Testis (tissue), 2 donors: ENCODE measurements at regions not wholly inside any gene's neighbourhood (a gene's known extent, or its start where the extent isn't known, plus 50 kb on each side); places are given as distances from the start of the nearest gene placed in this dataset.

ENCODE experiments used
- DNase-seq: peaks from one replicate; pipeline ENCODE4 v3.0.0-alpha.2; 2019
- H3K27ac ChIP-seq, 2 donors: fragments of 200-600 bp; sonication (generic); one replicate each; pipeline ENCODE4 v1.5.1; 2019
- H3K27me3 ChIP-seq: fragments of 200-600 bp; sonication (generic); one replicate; pipeline ENCODE4 v1.5.1; 2019
- H3K36me3 ChIP-seq: fragments of 200-600 bp; sonication (generic); one replicate; pipeline ENCODE4 v1.5.1; 2017; ENCODE audit warnings: low read depth; ENCODE audit errors: missing control alignments
- H3K4me1 ChIP-seq: fragments of 200-600 bp; sonication (generic); one replicate; pipeline ENCODE4 v1.5.1; 2019
- H3K4me3 ChIP-seq, 2 donors: fragments of 200-600 bp; sonication (generic); one replicate each; pipeline ENCODE4 v1.5.1; 2017 to 2019
- H3K9me3 ChIP-seq: fragments of 200-600 bp; sonication (generic); one replicate; pipeline ENCODE4 v1.5.1; 2017
- CTCF ChIP-seq, 3 experiments: fragments of 450-650 bp in 2 of 3; fragments of 200-600 bp in 1 of 3; sonication (generic) in 1 of 3; IDR thresholded peaks; one replicate each; pipeline ENCODE4 v1.5.1; 2016 to 2019; ENCODE audit warnings: antibody characterized with exemption in 3 of 3, mild to moderate bottlenecking in 2 of 3, moderate library complexity in 1 of 3
- POLR2A ChIP-seq: fragments of 450-650 bp; IDR thresholded peaks from one replicate; pipeline ENCODE4 v1.6.1; 2017; ENCODE audit warnings: antibody characterized with exemption, mild to moderate bottlenecking, moderate library complexity
- WGBS, 2 donors: methylation state at CpG; one replicate each; pipeline ENCODE4 v1.1.5; 2018; 5-methylcytosine and 5-hydroxymethylcytosine counted together
- intact Hi-C: fragments of 100-400 bp; cut with DNase I; formaldehyde crosslinking; loops from one replicate; pipeline ENCODE4 v1.15.1; 2023; ENCODE audit warnings: low total_unique reads

- H3K27ac ChIP-seq, result no peak overlapping the region
- TF ChIP-seq POLR2A, result no peak
- TF ChIP-seq CTCF (IDR thresholded peaks at IDR 0.05), result no peak
- H3K27me3 ChIP-seq, result no peaks in the 10 kb centered on the region
- H3K9me3 ChIP-seq, result no peaks in the 10 kb centered on the region
- no peaks in the 10 kb centered on the region for H3K36me3 ChIP-seq
- no peak for DNase-seq
- H3K4me1 ChIP-seq, result peaks cover 4% of the 10 kb centered on the region
- no peak overlapping the region for H3K4me3 ChIP-seq
- 81 to 90% methylated on average over 1 of the region's 1 CpG for WGBS, 2 donors
- intact Hi-C loops, result no loop called here
These were observed 468.3 kb downstream of the MEIS1 start for GRCh38 chr2:66903183-66903582.

- H3K9me3 ChIP-seq, result no peaks in the 10 kb centered on the region
- no peak overlapping the region for H3K27ac ChIP-seq
- H3K27me3 ChIP-seq, result no peaks in the 10 kb centered on the region
- WGBS, 2 donors, result 73 to 83% methylated on average over 9 of the region's 9 CpGs
- DNase-seq, result no peak
- intact Hi-C loops, result no loop called here
- no peak for TF ChIP-seq CTCF (IDR thresholded peaks at IDR 0.05)
- H3K4me3 ChIP-seq, result no peak overlapping the region
- no peaks in the 10 kb centered on the region for H3K36me3 ChIP-seq
- H3K4me1 ChIP-seq, result peaks cover 4% of the 10 kb centered on the region
These were observed 469.0 kb downstream of the MEIS1 start for GRCh38 chr2:66903745-66904465.

GRCh38 chr2:66915237-66915636 is 480.3 kb downstream of the MEIS1 start:
- WGBS, 2 donors, result 70 to 87% methylated on average over 2 of the region's 2 CpGs

GRCh38 chr2:66919286-66919685 is 477.8 kb upstream of the ETAA1 start:
- Histone ChIP-seq H3K36me3 (no peaks in the 10 kb centered on the region), H3K27me3 (no peaks in the 10 kb centered on the region), H3K27ac (no peak overlapping the region), H3K4me3 (no peak overlapping the region), H3K4me1 (no peaks in the 10 kb centered on the region), H3K9me3 (no peaks in the 10 kb centered on the region)
- intact Hi-C loops, result no loop called here
- TF ChIP-seq POLR2A (no peak), CTCF (IDR thresholded peaks at IDR 0.05) (no peak)
- no peak for DNase-seq
- 85 to 92% methylated on average over 1 of the region's 1 CpG for WGBS, 2 donors

More at GRCh38 chr2:66915237-66915636, 480.3 kb downstream of the MEIS1 start:
- Histone ChIP-seq H3K9me3 (no peaks in the 10 kb centered on the region), H3K27me3 (no peaks in the 10 kb centered on the region), H3K4me1 (no peaks in the 10 kb centered on the region), H3K27ac (no peak overlapping the region), H3K36me3 (no peaks in the 10 kb centered on the region), H3K4me3 (no peak overlapping the region)
- TF ChIP-seq POLR2A (no peak), CTCF (IDR thresholded peaks at IDR 0.05) (no peak)
- intact Hi-C loops, result no loop called here
- DNase-seq, result no peak

- no peaks in the 10 kb centered on the region for H3K36me3 ChIP-seq
- no peaks in the 10 kb centered on the region for H3K9me3 ChIP-seq
- intact Hi-C loops, result no loop called here
- no peak for DNase-seq
- WGBS, 2 donors, result 89 to 91% methylated on average over 2 of the region's 2 CpGs
- no peaks in the 10 kb centered on the region for H3K27me3 ChIP-seq
- H3K4me1 ChIP-seq, result no peaks in the 10 kb centered on the region
- H3K4me3 ChIP-seq, result no peak overlapping the region
- TF ChIP-seq CTCF (IDR thresholded peaks at IDR 0.05) (no peak), POLR2A (no peak)
- H3K27ac ChIP-seq, result no peak overlapping the region
These were observed 476.7 kb upstream of the ETAA1 start for GRCh38 chr2:66920415-66920814.
